ENCODE measurements at regions not wholly inside any gene's neighbourhood (a gene's known extent, or its start where the extent isn't known, plus 50 kb on each side); places are given as distances from the start of the nearest gene placed in this dataset.
"Not testable (repeated sequence)": the region's sequence is repeated elsewhere in the genome, so short reads cannot be mapped to it uniquely, and the experiment has no call there.

DNA sequence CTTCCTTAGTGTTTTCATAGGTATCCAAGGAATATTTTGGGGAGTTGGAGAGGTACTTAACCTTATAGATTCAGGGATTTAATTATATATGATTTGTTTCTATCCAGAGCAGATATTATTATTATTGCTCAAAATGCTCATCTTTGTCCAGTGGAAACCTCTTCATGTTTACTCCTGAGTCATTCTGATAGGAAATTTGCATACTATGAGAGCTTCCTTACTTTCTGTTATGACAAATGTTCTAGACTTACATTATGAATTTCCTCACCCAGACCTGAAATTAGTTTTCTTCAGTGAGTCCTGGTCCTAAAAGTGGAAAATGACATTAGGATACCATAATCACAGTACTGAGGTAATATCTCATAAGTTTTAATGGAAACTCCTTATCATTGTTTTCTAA, 57.5 kb upstream of the PLPPR5 start:
- DNase-seq: no peak

DNA sequence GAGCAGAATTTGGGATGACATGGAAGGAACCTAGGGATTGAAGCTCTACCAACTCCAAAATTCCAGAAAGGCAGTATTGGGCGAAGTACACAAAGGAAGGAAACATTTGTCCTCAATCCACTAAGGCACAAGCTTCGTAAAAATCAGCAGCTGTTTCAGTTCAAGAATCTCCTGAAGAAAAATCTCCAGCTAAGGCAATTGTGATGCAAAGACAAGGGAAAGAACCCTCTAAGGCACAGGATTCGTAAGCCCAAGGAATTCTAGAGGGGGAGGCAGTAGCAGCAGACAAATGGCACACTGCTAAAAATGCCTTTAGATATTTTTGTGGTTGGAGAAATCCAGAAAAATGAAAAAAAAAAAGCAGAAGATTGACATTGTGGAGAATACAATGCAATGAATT, 64.5 kb upstream of the PLPPR5 start:
- DNase-seq: no peak

- DNase-seq: not testable (repeated sequence)
Observed at GRCh38 chr1:99078529-99078928, 73.9 kb upstream of the PLPPR5 start.

DNA sequence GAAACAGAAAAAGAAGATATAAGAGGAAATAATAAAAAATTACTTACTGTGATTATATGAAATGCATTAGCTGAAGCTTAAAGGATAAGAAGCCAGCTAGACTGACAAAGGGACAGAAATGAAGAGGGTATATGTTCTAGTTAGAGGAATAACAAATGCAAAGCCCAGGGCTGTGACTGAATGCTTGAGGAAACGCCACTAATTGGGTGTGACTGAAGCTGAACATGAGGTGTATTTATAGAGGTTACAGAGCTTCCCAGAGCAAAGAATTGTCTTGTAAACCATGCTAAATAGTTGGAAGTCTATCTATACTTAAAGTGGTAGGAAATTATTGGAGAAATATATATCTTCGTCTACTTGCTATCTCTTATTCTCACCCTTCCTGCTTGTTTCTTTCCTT, 77.7 kb upstream of the PLPPR5 start:
- DNase-seq: no peak

- no peak for DNase-seq
Observed at GRCh38 chr1:99083338-99083737, 78.7 kb upstream of the PLPPR5 start.

- DNase-seq: no peak
Observed at GRCh38 chr1:99084562-99084961, 79.9 kb upstream of the PLPPR5 start.

DNA sequence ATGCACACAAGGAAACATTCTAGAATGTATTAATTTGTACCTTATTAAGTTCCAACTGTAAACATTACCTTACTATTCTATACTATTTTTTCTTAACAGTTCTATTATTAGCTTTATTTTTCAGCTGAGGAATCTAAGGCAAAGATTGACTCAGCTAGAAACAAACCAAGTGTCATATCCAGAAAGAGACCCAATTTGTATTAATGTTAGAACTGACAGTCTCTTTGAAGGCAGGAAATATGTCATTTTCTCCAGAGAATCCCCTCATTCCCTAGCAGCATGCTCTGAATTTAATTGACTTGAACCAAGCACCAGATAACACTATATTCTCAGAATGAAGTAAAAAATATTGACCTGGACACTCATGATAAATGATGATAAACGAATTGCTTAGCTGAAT, 81.4 kb upstream of the PLPPR5 start:
- no peak for DNase-seq

GRCh38 chr1:99098589-99098988, 93.9 kb upstream of the PLPPR5 start:
- DNase-seq: no peak

- DNase-seq: no peak
Observed at GRCh38 chr1:99106274-99106673, 101.6 kb upstream of the PLPPR5 start.

- DNase-seq: no peak
Observed at GRCh38 chr1:99107680-99108079, 103.0 kb upstream of the PLPPR5 start.

DNA sequence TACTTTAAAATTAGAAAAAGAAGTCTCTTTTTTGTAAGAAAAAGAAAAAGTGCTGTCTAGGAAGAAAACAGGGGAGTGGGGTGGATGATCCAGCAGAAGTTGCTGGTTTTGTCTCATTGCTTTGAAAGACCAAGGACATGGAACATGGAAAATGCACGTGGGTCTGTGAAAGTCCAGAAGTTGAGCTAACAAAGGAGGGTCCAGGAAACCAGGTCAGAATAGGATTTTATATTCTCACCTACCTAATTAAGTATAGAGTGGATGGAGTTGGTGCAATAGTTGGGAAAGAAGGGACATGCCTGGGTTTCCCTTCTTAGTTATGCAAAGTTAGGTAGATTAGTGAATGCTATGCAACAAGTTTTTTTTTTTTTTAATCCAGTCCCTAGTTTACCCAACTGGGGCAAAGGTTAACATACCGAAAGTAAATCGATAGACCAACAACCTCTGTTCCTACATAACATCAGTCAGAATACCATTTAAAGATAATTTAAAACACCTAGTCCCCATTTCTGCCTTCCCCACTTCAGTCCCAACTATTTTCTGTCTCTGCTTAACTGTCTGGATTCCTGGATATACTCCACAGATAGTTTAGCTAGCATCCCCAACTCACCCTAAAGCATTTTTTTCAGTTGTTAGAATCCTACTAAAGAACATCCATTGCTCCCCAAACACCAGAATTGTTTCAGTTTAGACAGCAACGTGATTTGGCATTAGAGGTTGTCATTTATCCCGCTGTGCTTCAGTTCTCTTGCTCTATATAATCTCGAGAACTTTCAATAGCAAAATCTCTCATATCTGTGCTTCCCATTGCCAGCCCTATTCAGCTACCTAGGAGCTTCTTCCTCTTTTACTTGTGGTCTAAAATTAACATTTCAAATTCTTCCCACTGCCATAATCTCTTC, 105.7 kb upstream of the PLPPR5 start:
- DNase-seq: no peak

DNA sequence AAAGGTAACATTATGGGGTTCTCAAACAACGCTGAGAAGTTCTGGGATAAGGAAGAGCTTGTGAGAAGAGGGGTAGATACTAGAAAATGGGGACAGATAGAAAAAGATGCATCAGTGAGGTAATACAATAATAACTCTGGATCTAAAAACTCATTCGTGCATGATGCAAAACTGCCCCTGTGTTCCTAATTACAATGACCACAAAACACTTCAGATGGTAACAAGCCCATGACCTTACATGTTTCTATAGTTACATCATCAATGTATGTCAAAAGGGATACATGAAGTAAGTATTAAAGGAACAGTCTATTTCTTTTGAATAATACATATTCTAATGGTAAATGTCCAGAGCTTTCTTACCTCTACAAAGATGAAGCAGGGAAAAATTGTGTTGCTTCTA, 110.6 kb upstream of the PLPPR5 start:
- no peak for DNase-seq

DNA sequence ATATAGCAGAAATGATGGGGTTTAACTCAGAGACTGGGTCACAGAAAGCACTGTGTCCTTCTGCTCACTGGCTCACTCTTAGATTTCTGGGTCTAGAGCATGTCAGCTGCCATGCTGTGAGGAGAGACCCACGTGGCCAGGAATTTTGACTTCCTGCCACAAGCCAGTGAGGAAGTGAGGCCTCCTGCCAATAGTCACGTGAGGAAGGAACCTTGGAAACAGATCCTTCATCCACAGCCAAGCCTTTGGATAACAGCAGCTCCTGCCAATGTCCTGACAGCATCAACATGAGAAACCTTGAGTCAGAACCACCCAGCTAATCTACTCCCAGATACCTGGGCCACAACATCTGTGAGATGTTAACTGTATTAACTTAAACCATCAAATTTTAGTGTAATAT, 114.5 kb upstream of the PLPPR5 start:
- DNase-seq: no peak

DNA sequence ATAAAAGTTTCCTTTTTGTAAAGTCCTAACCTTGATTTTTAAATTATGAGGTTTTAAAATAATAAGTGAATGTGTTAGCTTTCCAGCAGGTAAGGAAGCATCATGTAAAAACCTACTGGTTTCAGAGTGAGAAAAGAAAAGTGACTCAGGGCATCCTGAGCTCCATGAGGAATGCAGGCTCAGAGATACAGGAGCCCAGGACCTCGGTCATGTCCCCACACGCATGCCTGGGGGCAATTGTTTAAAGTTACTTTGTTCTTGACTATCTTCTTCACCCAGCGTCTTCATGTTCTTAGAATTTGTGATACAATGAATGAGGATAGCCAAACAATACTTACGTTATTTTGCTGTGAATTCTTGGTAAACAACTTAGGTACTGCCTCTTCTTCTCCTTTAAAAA, 117.4 kb upstream of the PLPPR5 start:
- DNase-seq: no peak

DNA sequence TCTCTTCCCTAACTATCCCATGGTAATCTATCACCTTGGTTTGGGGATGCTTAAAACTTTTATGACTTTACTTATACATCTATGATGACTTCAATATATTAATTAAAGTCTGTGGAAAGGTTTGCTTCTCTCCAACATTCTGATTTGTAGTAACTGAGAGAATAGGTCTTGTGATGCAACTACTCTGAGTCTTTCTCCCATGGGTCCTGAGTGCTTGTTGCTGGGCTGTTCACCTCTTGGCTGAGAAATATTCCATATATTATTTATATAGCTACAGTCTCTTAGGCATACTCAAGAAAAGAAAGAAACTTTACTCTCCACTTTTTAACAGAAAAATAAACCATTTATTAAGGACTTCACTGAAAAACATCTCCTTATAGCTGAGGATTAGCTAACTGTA, 119.3 kb upstream of the PLPPR5 start:
- DNase-seq: no peak

DNA sequence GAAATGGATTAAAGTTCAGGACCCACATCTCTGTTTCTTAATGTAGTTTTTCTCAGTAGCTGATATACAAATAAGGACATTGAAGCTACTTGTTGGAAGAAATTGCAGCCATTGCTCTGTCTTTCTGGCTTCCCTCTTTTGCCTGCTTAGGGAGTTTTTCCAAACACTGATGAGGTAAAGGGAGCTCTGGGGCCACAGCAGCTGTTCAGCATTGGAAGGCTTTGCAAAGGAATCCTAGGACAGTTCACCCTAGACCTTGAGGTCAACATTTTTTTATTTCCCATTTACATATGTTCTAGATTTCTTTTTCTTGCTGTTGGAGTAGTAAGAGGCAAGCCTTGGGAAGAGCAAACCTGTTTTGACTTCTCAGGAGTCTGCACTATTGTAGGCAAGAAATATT, 126.9 kb upstream of the PLPPR5 start:
- no peak for DNase-seq

DNA sequence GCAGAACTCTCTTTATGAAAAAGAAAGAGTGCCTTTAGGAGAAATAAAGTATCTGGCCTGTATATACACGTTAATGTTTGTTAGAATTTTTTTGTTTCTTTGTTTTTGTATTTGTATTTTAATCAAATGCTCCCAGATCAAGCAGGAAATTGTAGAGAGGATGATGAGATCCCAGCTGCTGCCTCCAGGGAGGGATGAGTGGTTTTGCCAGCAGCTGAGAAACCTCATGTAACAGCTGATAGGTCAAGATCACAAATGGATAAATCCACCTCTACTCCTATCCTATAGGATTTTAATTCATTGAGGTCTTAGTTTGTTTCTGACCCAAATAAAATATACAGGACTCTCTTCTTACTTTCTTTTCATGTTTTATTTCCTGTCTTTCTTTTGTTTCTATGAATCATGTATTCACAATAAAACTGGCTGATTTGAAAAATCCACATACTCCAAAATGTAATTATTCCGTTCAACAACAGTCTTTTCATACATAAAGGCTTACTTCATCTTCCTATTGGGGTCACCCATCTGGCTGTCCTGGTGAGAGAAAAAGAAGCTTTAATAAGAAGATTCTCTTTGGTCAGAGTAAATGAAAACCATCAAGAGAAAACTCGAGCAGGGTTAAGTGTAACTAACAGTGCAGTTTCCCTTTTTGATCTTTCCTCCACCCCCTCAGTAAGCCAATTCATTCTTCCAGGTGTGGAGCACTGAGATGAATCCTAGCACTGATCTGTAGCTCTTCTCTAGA, 129.3 kb upstream of the PLPPR5 start:
- DNase-seq: no peak

GRCh38 chr1:99137554-99138206, 126.6 kb upstream of the PLPPR4 start:
- DNase-seq: no peak

GRCh38 chr1:99139876-99140275, 124.4 kb upstream of the PLPPR4 start:
- DNase-seq: no peak

GRCh38 chr1:99146129-99146848, 118.0 kb upstream of the PLPPR4 start:
- no peak for DNase-seq

- no peak for DNase-seq
Observed at GRCh38 chr1:99149952-99150351, 114.3 kb upstream of the PLPPR4 start.

GRCh38 chr1:99152132-99152531, 112.2 kb upstream of the PLPPR4 start:
- no peak for DNase-seq

DNA sequence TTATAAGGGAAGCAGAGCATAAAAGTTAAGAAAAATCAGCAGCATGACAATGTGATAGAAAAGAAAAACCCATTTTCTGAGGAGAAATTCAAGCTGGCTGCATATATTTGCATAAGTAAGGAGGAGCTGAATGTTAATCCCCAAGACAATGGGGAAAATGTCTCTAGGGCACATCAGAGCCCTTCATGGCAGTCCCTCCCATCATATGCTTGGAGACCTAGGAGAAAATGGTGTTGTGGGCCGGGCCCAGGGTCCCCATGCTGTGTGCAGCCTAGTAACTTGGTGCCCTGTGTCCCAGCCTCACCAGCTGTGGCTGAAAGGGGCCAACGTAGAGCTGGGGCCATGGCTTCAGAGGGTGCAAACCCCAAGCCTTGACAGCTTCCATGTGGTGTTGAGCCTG, 100.6 kb upstream of the PLPPR4 start:
- no peak for DNase-seq
